Stomach (tissue), 4 donors: ENCODE measurements at regions not wholly inside any gene's neighbourhood (a gene's known extent, or its start where the extent isn't known, plus 50 kb on each side); places are given as distances from the start of the nearest gene placed in this dataset.

ENCODE experiments used
- CTCF ChIP-seq, 7 experiments: fragments of 450-650 bp in 4 of 7; fragments of 200-600 bp in 3 of 7; sonication (generic) in 3 of 7; IDR thresholded peaks; one replicate each; pipeline ENCODE4 v1.5.1; 2016 to 2019; ENCODE audit warnings: antibody characterized with exemption in 7 of 7, control low read depth in 2 of 7, mild to moderate bottlenecking in 1 of 7
- EP300 ChIP-seq: sonication (generic); formaldehyde crosslinking; IDR thresholded peaks from one replicate; pipeline ENCODE4 v1.6.1; 2017; ENCODE audit warnings: antibody characterized with exemption
- POLR2A ChIP-seq, 4 donors: fragments of 450-650 bp; IDR thresholded peaks; one replicate each; pipeline ENCODE4 v1.6.1; 2016; ENCODE audit warnings: antibody characterized with exemption in 4 of 4, control low read depth in 2 of 4, mild to moderate bottlenecking in 1 of 4, moderate library complexity in 1 of 4

GRCh38 chr9:116080561-116080960, 73.0 kb upstream of the PAPPA start:
- TF ChIP-seq CTCF (IDR thresholded peaks at IDR 0.05) (no peak), POLR2A (IDR thresholded peaks at IDR 0.05) (no peak), EP300 (no peak)
